ENCODE measurements at regions not wholly inside any gene's neighbourhood (a gene's known extent, or its start where the extent isn't known, plus 50 kb on each side); places are given as distances from the start of the nearest gene placed in this dataset.

DNA sequence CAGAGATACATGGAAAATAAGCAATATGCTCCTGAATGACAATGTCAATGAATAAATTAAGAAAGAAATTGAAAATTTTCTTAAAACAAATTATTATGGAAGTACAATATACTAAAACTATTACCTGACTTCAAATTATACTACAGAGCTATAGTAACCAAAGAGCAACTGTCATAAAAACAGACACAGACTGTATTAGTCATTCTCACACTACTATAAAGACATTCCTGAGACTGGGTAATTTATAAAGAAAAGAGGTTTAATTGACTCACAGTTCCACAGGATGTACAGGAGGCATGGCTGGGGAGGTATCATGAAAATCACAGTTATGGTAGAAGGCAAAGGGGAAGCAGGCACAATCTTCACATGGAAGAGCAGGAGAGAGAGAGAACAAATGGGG lies 60.0 kb upstream of the CYSLTR1 start:
- TF ChIP-seq, protein P1, sequence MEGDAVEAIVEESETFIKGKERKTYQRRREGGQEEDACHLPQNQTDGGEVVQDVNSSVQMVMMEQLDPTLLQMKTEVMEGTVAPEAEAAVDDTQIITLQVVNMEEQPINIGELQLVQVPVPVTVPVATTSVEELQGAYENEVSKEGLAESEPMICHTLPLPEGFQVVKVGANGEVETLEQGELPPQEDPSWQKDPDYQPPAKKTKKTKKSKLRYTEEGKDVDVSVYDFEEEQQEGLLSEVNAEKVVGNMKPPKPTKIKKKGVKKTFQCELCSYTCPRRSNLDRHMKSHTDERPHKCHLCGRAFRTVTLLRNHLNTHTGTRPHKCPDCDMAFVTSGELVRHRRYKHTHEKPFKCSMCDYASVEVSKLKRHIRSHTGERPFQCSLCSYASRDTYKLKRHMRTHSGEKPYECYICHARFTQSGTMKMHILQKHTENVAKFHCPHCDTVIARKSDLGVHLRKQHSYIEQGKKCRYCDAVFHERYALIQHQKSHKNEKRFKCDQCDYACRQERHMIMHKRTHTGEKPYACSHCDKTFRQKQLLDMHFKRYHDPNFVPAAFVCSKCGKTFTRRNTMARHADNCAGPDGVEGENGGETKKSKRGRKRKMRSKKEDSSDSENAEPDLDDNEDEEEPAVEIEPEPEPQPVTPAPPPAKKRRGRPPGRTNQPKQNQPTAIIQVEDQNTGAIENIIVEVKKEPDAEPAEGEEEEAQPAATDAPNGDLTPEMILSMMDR (IDR thresholded peaks at IDR 0.05): no peak
- TF ChIP-seq POLR2A (IDR thresholded peaks at IDR 0.05): no peak
